ENCODE measurements at regions not wholly inside any gene's neighbourhood (a gene's known extent, or its start where the extent isn't known, plus 50 kb on each side); places are given as distances from the start of the nearest gene placed in this dataset.

GRCh38 chr2:147223553-147224060 is 621.2 kb upstream of the ACVR2A start:
- TF ChIP-seq CTCF (IDR thresholded peaks at IDR 0.05) = no peak
- TF ChIP-seq POLR2A (IDR thresholded peaks at IDR 0.05) = no peak

Data from uterus (tissue), 2 donors.